ENCODE measurements at regions not wholly inside any gene's neighbourhood (a gene's known extent, or its start where the extent isn't known, plus 50 kb on each side); places are given as distances from the start of the nearest gene placed in this dataset.

DNA sequence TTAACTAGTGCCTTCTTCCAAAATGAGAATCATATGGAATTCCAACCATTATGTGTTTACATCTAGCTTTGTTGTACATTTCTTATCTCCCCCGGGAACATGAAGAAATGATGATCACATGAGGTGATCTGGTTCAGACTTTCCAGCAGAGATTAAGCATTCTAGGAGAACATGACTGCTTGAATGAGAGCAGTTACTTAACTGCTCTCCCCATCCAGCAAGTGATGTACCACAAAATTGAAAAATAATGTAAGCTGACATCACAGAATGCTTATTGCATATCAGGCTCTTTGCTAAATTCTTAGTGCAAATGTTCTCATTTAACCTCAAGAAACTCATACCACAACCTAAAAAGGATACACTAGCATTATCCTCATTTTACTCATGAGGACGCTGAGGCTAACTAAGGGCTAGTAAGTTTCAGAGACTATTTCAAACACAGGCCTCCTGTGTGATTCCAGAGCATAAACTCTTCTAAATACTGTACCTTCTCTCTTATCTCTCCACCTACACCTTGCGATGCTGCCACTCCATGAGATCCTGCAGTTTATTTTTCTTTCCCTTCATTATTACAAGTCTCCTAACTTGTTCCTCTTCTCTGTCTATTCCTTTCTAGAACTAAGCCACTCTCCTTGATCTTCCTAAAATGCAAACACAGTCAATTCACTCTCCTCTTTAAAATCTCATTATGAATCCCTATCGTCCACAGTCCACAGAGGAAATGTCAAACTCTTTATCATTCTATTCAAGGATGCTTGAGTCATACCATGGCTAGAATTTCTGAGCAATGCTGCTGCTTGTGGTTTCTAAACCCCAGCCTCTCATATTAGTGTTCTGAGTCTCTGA lies 1224.8 kb upstream of the ZEB2 start:
- Histone ChIP-seq H3K27ac (ENCODE audit: low read length) (no peak overlapping the region), H3K4me1 (ENCODE audit: control insufficient read depth, insufficient read depth, low read length) (no peaks in the 10 kb centered on the region), H3K36me3 (ENCODE audit: control insufficient read depth, insufficient read depth, low read length) (no peaks in the 10 kb centered on the region), H3K9me3 (replicated peaks; ENCODE audit: control insufficient read depth, low read depth, low read length) (no peaks in the 10 kb centered on the region), H3K27me3 (ENCODE audit: control insufficient read depth, insufficient read depth, low read length) (no peaks in the 10 kb centered on the region), H3K4me3 (ENCODE audit: low read length) (no peak overlapping the region)
- DNase-seq, result no peak
- 100% methylated on average over 2 of the region's 4 CpGs for WGBS (ENCODE audit: insufficient coverage)

DNA sequence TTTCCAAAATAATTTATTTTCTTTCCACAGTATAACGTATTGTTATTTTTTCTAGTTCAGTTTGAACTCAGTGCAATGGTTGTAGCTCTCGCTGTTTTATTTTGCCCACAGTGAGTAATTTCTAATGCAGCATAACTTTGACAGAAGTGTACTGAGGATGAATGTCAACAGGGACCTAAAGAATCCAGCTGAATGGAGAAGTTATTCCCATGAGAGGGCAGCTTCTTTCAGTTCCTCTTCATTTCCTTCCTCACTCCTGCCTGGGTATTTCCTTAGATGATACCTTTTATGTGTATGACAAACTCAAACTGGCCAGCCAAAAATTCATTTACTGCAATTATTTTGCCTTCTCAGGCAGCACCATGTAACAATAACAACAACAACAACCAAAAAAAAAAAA lies 1223.1 kb upstream of the ZEB2 start:
- 67% methylated on average over 1 of the region's 2 CpGs for WGBS (ENCODE audit: insufficient coverage)
- Histone ChIP-seq H3K9me3 (replicated peaks; ENCODE audit: control insufficient read depth, low read depth, low read length) (no peaks in the 10 kb centered on the region), H3K4me1 (ENCODE audit: control insufficient read depth, insufficient read depth, low read length) (no peaks in the 10 kb centered on the region), H3K4me3 (ENCODE audit: low read length) (no peak overlapping the region), H3K27ac (ENCODE audit: low read length) (no peak overlapping the region), H3K27me3 (ENCODE audit: control insufficient read depth, insufficient read depth, low read length) (no peaks in the 10 kb centered on the region), H3K36me3 (ENCODE audit: control insufficient read depth, insufficient read depth, low read length) (no peaks in the 10 kb centered on the region)
- peak; percentile 66 for DNase-seq

DNA sequence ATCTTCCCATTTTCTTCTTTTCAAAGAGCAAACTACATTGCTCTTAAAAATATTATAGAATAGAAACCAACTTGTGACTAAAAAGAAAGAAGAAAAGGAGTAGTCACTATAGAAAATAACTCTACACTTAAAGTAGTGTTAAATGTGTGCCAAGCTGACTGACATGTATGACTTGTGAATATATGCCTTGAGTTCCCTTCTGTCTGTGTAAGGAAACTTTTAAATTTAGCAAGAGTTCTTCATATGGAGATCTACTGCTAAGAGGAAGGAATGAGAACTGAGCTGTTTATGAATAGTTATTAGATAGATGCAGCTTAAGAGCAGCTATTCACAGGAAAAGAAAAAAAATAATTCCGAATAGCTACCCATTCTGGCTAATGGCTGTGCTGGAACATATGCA lies 1221.7 kb upstream of the ZEB2 start:
- H3K9me3 ChIP-seq (replicated peaks; ENCODE audit: control insufficient read depth, low read depth, low read length), result no peaks in the 10 kb centered on the region
- no peaks in the 10 kb centered on the region for H3K4me1 ChIP-seq (ENCODE audit: control insufficient read depth, insufficient read depth, low read length)
- H3K27me3 ChIP-seq (ENCODE audit: control insufficient read depth, insufficient read depth, low read length), result no peaks in the 10 kb centered on the region
- no peak overlapping the region for H3K4me3 ChIP-seq (ENCODE audit: low read length)
- no peak for DNase-seq
- no CpG with 5 or more reads among the region's 1 CpG for WGBS (ENCODE audit: insufficient coverage)
- H3K27ac ChIP-seq (ENCODE audit: low read length), result no peak overlapping the region
- no peaks in the 10 kb centered on the region for H3K36me3 ChIP-seq (ENCODE audit: control insufficient read depth, insufficient read depth, low read length)

DNA sequence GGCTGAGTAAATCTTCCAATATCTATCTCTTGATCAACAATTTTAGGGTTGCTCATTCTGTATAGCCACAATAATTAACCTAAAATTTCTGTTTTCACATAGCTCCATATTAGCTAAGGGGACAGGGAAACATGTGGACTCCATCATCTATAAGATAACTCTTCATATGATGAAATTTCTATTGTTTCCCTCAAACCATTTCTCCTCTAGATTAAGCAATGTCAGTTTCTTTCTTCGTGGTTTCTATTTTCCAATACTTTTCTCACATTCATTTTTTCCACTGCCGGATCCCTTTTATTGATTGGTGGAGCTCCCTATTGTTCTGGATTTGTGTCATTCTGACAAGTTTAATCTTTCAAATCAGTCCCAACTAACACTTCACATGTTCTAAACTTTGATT lies 1221.3 kb upstream of the ZEB2 start:
- Histone ChIP-seq H3K27me3 (ENCODE audit: control insufficient read depth, insufficient read depth, low read length) (no peaks in the 10 kb centered on the region), H3K36me3 (ENCODE audit: control insufficient read depth, insufficient read depth, low read length) (no peaks in the 10 kb centered on the region), H3K9me3 (replicated peaks; ENCODE audit: control insufficient read depth, low read depth, low read length) (no peaks in the 10 kb centered on the region), H3K4me3 (ENCODE audit: low read length) (no peak overlapping the region), H3K27ac (ENCODE audit: low read length) (no peak overlapping the region), H3K4me1 (ENCODE audit: control insufficient read depth, insufficient read depth, low read length) (no peaks in the 10 kb centered on the region)
- DNase-seq, result no peak
- no CpG with 5 or more reads among the region's 2 CpGs for WGBS (ENCODE audit: insufficient coverage)

DNA sequence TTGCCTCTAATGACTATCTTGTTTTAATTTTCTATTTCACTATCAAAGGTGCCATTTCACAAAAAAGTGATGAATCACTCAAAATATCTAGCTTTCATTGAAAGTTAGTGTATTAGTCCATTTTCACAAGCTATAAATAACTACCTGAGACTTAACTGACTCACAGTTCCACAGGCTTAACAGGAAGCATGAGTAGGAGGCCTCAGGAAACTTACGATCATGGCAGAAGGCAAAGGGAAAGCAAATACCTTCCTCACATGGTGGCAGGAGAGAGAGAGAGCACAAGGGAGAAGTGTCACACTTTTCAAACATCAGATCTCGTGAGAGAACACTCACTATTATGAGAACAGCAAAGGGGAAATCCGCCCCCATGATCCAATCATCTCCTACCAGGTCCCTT lies 1220.4 kb upstream of the ZEB2 start:
- H3K27me3 ChIP-seq (ENCODE audit: control insufficient read depth, insufficient read depth, low read length), result no peaks in the 10 kb centered on the region
- H3K9me3 ChIP-seq (replicated peaks; ENCODE audit: control insufficient read depth, low read depth, low read length), result no peaks in the 10 kb centered on the region
- no CpG with 5 or more reads among the region's 3 CpGs for WGBS (ENCODE audit: insufficient coverage)
- H3K36me3 ChIP-seq (ENCODE audit: control insufficient read depth, insufficient read depth, low read length), result no peaks in the 10 kb centered on the region
- DNase-seq, result no peak
- no peak overlapping the region for H3K27ac ChIP-seq (ENCODE audit: low read length)
- no peak overlapping the region for H3K4me3 ChIP-seq (ENCODE audit: low read length)
- no peaks in the 10 kb centered on the region for H3K4me1 ChIP-seq (ENCODE audit: control insufficient read depth, insufficient read depth, low read length)

DNA sequence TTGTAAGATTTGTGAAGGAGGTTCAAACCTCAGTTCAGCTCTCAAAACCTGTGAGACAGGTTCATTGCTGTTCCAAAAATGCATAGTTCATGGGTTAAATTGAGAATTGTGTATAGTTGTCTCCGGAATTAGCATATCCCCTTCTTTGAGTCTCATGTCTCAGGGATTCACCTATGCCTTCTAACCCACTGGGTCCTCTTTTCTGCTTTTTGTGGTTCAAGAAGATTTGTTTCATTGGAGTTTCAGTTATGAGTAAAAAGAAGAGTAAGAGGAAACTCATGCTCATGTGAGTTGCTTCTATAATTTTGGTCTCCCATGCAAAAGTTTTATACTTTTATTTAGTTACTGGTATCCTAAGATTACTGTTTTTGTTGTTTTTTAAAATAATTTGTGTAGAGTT lies 1219.8 kb upstream of the ZEB2 start:
- Histone ChIP-seq H3K27me3 (ENCODE audit: control insufficient read depth, insufficient read depth, low read length) (no peaks in the 10 kb centered on the region), H3K4me1 (ENCODE audit: control insufficient read depth, insufficient read depth, low read length) (no peaks in the 10 kb centered on the region), H3K36me3 (ENCODE audit: control insufficient read depth, insufficient read depth, low read length) (no peaks in the 10 kb centered on the region), H3K4me3 (ENCODE audit: low read length) (no peak overlapping the region), H3K9me3 (replicated peaks; ENCODE audit: control insufficient read depth, low read depth, low read length) (no peaks in the 10 kb centered on the region), H3K27ac (ENCODE audit: low read length) (no peak overlapping the region)
- WGBS (ENCODE audit: insufficient coverage), result no CpG with 5 or more reads among the region's 1 CpG
- no peak for DNase-seq

DNA sequence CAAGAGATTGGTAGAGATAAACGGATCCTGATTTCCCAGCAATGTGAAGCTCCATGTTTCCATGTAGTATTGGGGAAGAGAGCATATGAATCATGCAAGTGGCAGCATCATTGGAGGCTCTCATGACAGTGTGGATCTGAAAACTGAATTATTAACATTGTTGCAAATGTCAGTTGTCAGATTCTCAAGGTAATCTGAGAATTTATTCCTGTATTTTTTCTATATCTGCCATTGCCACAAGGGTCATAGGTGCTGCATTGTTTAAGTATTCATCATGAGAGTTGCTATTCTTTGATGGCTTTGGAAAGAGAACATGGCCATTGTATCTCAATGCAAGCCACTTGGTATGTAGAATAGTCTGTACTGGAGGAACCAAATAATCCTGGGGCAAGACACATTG lies 1217.0 kb upstream of the ZEB2 start:
- H3K27me3 ChIP-seq (ENCODE audit: control insufficient read depth, insufficient read depth, low read length), result no peaks in the 10 kb centered on the region
- no CpG with 5 or more reads among the region's 1 CpG for WGBS (ENCODE audit: insufficient coverage)
- no peaks in the 10 kb centered on the region for H3K36me3 ChIP-seq (ENCODE audit: control insufficient read depth, insufficient read depth, low read length)

DNA sequence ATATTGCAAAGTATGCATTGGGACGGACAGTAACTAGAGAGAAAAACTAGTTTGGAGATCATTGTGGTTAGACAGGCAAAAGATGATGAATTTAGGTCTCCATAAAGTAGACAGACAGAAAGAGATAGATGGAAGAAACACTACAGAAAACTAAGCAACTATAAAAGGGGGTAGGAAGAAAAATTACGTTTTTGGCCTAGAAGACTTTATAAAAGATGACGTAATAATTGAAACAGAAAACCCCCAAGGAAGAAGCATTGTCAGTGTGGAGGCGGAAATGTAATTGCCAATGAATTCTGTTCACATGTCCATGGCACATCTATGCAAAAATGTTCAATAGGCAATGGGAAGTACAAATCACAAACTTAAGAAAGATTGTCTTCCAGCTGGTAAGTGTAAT lies 1211.5 kb upstream of the ZEB2 start:
- no CpG with 5 or more reads among the region's 4 CpGs for WGBS (ENCODE audit: insufficient coverage)
- Histone ChIP-seq H3K27ac (ENCODE audit: low read length) (no peak overlapping the region), H3K36me3 (ENCODE audit: control insufficient read depth, insufficient read depth, low read length) (no peaks in the 10 kb centered on the region), H3K27me3 (ENCODE audit: control insufficient read depth, insufficient read depth, low read length) (no peaks in the 10 kb centered on the region), H3K4me3 (ENCODE audit: low read length) (no peak overlapping the region), H3K9me3 (replicated peaks; ENCODE audit: control insufficient read depth, low read depth, low read length) (no peaks in the 10 kb centered on the region), H3K4me1 (ENCODE audit: control insufficient read depth, insufficient read depth, low read length) (no peaks in the 10 kb centered on the region)
- no peak for DNase-seq

More for the DNA sequence above, 1217.0 kb upstream of the ZEB2 start:
- Histone ChIP-seq H3K4me1 (ENCODE audit: control insufficient read depth, insufficient read depth, low read length) (no peaks in the 10 kb centered on the region), H3K9me3 (replicated peaks; ENCODE audit: control insufficient read depth, low read depth, low read length) (no peaks in the 10 kb centered on the region), H3K27ac (ENCODE audit: low read length) (no peak overlapping the region), H3K4me3 (ENCODE audit: low read length) (no peak overlapping the region)
- no peak for DNase-seq

DNA sequence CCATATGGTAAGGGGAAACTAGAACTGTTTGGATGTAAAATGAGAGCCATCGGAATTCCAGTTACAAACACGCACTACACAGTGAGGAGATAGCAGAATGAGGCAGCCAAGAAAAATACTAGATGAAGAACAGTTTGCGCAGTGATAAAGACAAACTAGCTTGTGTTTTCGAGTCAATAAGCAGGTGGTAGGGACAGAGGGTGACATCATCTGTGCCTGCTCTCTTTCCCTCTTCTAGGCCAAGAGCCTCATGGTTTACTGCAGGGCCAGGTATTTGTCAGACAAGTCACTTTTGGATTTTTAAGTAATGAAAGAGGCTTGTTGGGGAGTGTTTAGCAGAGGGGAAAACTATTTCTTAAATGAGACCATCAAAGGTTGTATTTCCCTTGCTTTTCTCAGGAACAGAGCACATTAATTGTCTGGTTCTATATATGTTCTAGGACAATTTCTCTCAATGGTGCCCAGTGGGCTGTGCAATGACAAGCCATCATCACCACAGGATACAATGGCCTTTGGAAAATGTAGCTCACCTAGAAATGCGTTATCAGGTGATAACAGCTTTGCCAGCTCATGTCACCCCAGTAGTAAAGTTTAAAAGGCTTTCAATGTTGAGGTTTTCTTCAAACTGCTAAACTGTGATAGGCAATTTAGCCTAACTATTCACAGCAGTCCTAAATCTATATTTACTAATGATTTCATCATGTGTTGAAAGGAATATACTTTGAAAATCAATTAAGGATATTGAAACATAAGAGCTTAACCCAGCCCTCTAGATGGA lies 1210.3 kb upstream of the ZEB2 start:
- 80% methylated on average over 3 of the region's 5 CpGs for WGBS (ENCODE audit: insufficient coverage)
- Histone ChIP-seq H3K27me3 (ENCODE audit: control insufficient read depth, insufficient read depth, low read length) (no peaks in the 10 kb centered on the region), H3K27ac (ENCODE audit: low read length) (no peak overlapping the region), H3K9me3 (replicated peaks; ENCODE audit: control insufficient read depth, low read depth, low read length) (no peaks in the 10 kb centered on the region), H3K36me3 (ENCODE audit: control insufficient read depth, insufficient read depth, low read length) (no peaks in the 10 kb centered on the region), H3K4me3 (ENCODE audit: low read length) (no peak overlapping the region), H3K4me1 (ENCODE audit: control insufficient read depth, insufficient read depth, low read length) (no peaks in the 10 kb centered on the region)
- DNase-seq, result no peak

DNA sequence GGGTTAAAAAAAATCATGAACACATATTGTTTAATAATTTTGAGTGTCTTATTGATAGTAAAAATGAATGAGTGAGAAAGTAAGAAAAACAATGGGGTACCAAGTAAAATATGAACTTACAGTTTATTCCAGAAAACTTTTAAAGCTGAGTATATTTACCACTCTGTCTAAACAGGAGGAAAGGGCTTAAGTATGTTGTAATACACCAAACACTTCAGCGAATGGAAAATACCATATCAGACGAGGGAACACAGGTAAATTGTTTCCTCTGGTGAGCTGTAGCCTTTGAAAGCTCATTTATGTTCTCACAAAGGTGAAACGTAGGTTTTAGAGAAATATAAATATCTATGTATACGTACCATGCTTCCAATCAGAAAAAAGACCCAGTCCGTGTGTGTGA lies 1209.6 kb upstream of the ZEB2 start:
- no CpG with 5 or more reads among the region's 5 CpGs for WGBS (ENCODE audit: insufficient coverage)
- Histone ChIP-seq H3K9me3 (replicated peaks; ENCODE audit: control insufficient read depth, low read depth, low read length) (no peaks in the 10 kb centered on the region), H3K27me3 (ENCODE audit: control insufficient read depth, insufficient read depth, low read length) (no peaks in the 10 kb centered on the region), H3K36me3 (ENCODE audit: control insufficient read depth, insufficient read depth, low read length) (no peaks in the 10 kb centered on the region), H3K27ac (ENCODE audit: low read length) (no peak overlapping the region), H3K4me3 (ENCODE audit: low read length) (no peak overlapping the region), H3K4me1 (ENCODE audit: control insufficient read depth, insufficient read depth, low read length) (no peaks in the 10 kb centered on the region)
- no peak for DNase-seq

Measured in muscle of leg (tissue), 3 donors.